ENCODE measurements at regions not wholly inside any gene's neighbourhood (a gene's known extent, or its start where the extent isn't known, plus 50 kb on each side); places are given as distances from the start of the nearest gene placed in this dataset.

DNA sequence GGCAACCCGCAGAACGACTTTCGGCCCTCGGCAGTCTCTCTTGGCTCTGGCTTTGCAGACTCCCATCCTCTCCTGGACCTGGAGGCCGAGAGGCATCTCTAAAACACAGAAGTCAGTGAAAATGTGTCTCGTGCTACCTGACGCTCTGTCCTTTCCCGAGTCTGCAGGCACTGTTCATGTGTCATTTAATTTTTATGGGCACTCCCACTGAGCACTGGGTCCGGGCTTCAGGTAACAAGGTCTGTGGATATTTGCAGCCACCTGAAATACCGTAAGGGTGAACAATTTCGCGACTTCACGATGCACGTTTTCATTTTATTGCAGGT is 96.8 kb downstream of the GLRX3 start:
- no peak for ATAC-seq
- intact Hi-C loops (cut with DNase I; ENCODE audit: low total_unique reads) (no loop called here), in situ Hi-C loops (cut with MboI; ENCODE audit: low sequenced_read_pairs in 4 of 4) (no loop called here)
- no peaks in the 10 kb centered on the region for H3K4me1 ChIP-seq
- no peak for DNase-seq
- H3K27ac ChIP-seq: no peak overlapping the region
- no peak overlapping the region for H3K4me3 ChIP-seq
- H3K36me3 ChIP-seq: no peaks in the 10 kb centered on the region
- no peaks in the 10 kb centered on the region for H3K9me3 ChIP-seq
- H3K27me3 ChIP-seq: no peaks in the 10 kb centered on the region
- TF ChIP-seq POLR2A (IDR thresholded peaks at IDR 0.05): no peak
- TF ChIP-seq, protein P1, sequence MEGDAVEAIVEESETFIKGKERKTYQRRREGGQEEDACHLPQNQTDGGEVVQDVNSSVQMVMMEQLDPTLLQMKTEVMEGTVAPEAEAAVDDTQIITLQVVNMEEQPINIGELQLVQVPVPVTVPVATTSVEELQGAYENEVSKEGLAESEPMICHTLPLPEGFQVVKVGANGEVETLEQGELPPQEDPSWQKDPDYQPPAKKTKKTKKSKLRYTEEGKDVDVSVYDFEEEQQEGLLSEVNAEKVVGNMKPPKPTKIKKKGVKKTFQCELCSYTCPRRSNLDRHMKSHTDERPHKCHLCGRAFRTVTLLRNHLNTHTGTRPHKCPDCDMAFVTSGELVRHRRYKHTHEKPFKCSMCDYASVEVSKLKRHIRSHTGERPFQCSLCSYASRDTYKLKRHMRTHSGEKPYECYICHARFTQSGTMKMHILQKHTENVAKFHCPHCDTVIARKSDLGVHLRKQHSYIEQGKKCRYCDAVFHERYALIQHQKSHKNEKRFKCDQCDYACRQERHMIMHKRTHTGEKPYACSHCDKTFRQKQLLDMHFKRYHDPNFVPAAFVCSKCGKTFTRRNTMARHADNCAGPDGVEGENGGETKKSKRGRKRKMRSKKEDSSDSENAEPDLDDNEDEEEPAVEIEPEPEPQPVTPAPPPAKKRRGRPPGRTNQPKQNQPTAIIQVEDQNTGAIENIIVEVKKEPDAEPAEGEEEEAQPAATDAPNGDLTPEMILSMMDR (IDR thresholded peaks at IDR 0.05 in 4 of 5, conservative IDR thresholded peaks at IDR 0.05 in 1 of 5): no peak

DNA sequence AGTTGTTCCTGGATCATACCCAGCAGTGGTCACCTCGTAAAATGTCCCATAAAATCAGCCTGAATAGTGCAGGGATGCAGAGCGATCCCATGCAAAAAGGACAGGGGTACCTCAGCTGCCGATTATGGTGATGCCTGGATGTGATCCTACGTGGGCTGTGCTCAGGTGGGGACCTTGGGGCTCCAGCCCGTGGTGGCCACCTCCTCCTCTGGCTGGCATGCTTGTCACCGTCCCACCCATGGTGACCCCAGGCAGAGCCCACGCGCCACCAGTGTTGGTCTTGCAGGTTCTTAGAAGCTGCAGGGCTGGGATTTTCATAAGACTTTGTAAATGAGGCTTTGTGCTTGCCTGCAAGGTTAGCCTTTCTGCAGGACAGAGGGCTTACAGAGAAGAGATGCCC is 97.2 kb downstream of the GLRX3 start:
- Histone ChIP-seq H3K36me3 (no peaks in the 10 kb centered on the region), H3K4me3 (no peak overlapping the region), H3K27me3 (no peaks in the 10 kb centered on the region), H3K9me3 (no peaks in the 10 kb centered on the region), H3K4me1 (no peaks in the 10 kb centered on the region), H3K27ac (no peak overlapping the region)
- TF ChIP-seq, protein P1 (IDR thresholded peaks at IDR 0.05 in 4 of 5, conservative IDR thresholded peaks at IDR 0.05 in 1 of 5): no peak
- no peak for TF ChIP-seq POLR2A (IDR thresholded peaks at IDR 0.05)
- intact Hi-C loops (cut with DNase I; ENCODE audit: low total_unique reads): no loop called here
- DNase-seq (no peak), ATAC-seq (no peak)
- in situ Hi-C loops (cut with MboI; ENCODE audit: low sequenced_read_pairs in 4 of 4): no loop called here

DNA sequence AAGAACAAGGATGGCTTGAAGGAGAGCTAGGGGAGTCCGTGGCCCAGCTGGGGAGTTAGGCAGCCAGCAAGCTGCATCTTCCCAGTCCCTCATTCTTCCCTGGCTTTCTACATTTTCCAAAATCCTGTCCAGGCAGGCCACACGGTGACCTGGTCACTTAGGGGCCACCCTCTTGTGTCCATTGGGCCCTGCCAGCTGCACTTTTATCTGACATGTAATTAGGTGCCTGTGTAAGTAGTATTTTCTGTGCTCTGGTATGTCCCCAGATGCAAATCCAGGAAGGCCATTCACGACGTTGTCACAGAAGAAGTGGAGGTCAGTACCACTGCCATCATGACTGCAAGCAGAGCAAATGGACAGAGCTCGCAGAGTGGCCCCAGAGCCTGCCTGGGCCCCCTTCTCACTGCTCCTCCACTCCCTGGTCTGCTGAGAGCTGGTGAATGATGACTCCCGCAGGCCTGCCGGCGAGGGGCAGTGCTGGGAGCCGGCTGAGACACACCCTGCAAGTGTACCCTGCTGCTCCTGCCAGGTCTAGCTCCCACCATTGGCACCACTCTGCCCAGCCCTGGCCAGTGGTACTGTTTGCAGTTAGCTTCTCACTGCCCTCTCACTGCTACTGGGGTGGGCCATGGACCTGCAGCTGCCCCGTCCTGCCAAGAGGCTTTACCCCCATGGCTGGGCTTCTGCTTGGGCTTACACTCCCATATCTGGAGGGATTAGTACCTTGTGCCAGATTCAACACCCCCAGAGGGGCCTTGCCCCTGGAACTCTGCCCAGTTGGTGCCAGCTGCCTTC is 98.2 kb downstream of the GLRX3 start:
- DNase-seq: no peak
- Histone ChIP-seq H3K4me1 (no peaks in the 10 kb centered on the region), H3K27ac (no peak overlapping the region), H3K9me3 (no peaks in the 10 kb centered on the region), H3K4me3 (no peak overlapping the region), H3K36me3 (no peaks in the 10 kb centered on the region), H3K27me3 (no peaks in the 10 kb centered on the region)
- ATAC-seq: no peak
- in situ Hi-C loops (cut with MboI; ENCODE audit: low sequenced_read_pairs in 4 of 4): no loop called here
- no peak for TF ChIP-seq POLR2A (IDR thresholded peaks at IDR 0.05)
- TF ChIP-seq, protein P1 (IDR thresholded peaks at IDR 0.05 in 4 of 5, conservative IDR thresholded peaks at IDR 0.05 in 1 of 5): no peak
- intact Hi-C loops (cut with DNase I; ENCODE audit: low total_unique reads): no loop called here

DNA sequence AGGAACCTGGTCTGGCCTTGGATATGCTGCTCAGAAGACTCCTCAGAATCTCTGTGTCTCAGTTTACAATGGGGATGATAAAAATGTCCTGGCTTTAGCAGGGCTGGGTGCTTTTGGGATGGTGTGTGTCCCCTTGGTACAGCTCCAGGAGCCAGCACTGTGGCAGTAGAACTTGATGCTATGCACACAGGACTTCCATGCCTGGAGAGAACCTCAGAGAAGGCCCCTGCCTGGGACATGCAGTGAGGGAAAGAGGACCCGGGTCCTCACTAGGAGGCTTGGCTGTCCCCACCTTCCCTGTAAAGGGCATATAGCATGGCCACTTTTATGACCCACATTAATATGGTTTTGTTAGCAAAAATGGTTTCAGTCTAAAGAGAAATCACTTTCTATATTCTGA is 100.5 kb downstream of the GLRX3 start:
- H3K27ac ChIP-seq: no peak overlapping the region
- DNase-seq: no peak
- no peaks in the 10 kb centered on the region for H3K36me3 ChIP-seq
- no peaks in the 10 kb centered on the region for H3K4me1 ChIP-seq
- TF ChIP-seq, protein P1 (IDR thresholded peaks at IDR 0.05 in 4 of 5, conservative IDR thresholded peaks at IDR 0.05 in 1 of 5): no peak
- no peaks in the 10 kb centered on the region for H3K27me3 ChIP-seq
- no peaks in the 10 kb centered on the region for H3K9me3 ChIP-seq
- no peak for ATAC-seq
- H3K4me3 ChIP-seq: no peak overlapping the region
- intact Hi-C loops (cut with DNase I; ENCODE audit: low total_unique reads) (no loop called here), in situ Hi-C loops (cut with MboI; ENCODE audit: low sequenced_read_pairs in 4 of 4) (no loop called here)

DNA sequence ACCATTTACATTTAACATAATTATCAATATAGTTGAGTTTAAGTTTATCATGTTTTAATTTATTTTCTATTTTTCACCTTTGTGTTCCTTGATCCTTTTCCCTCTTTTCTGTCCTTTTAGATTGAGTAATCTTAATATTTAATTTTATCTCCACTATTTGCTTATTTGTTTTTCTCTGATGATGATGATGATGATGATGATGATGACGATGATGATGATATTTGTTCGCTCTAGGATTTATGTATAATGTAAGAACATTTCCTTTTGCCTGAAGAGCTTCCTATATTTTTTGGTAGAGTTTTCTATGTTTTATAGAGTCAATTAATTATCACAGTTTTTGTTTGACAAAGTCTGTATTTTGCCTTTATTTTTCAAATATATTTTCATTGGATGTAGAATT is 104.2 kb downstream of the GLRX3 start:
- no peak overlapping the region for H3K4me3 ChIP-seq
- in situ Hi-C loops (cut with MboI; ENCODE audit: low sequenced_read_pairs in 4 of 4): no loop called here
- DNase-seq (no peak), ATAC-seq (no peak)
- intact Hi-C loops (cut with DNase I; ENCODE audit: low total_unique reads): no loop called here
- no peaks in the 10 kb centered on the region for H3K36me3 ChIP-seq
- H3K9me3 ChIP-seq: no peaks in the 10 kb centered on the region
- no peak for TF ChIP-seq POLR2A (IDR thresholded peaks at IDR 0.05)
- TF ChIP-seq, protein P1 (IDR thresholded peaks at IDR 0.05 in 4 of 5, conservative IDR thresholded peaks at IDR 0.05 in 1 of 5): no peak
- no peak overlapping the region for H3K27ac ChIP-seq
- no peaks in the 10 kb centered on the region for H3K4me1 ChIP-seq
- no peaks in the 10 kb centered on the region for H3K27me3 ChIP-seq
